Immature natural killer cell (primary cell): ENCODE measurements at regions not wholly inside any gene's neighbourhood (a gene's known extent, or its start where the extent isn't known, plus 50 kb on each side); places are given as distances from the start of the nearest gene placed in this dataset.
"Not testable (repeated sequence)": the region's sequence is repeated elsewhere in the genome, so short reads cannot be mapped to it uniquely, and the experiment has no call there.

Experiments
- DNase-seq, 3 donors: peaks; one replicate each; pipeline ENCODE4 v3.0.0; 2022; ENCODE audit warnings: mixed read lengths in 1 of 3
- H3K27ac Mint-ChIP-seq, 6 donors: one replicate each; pipeline ENCODE4 v1.8.0; 2020; ENCODE audit warnings: mixed read lengths in 6 of 6, mild to moderate bottlenecking in 5 of 6, inconsistent platforms in 4 of 6, moderate library complexity in 3 of 6
- H3K27me3 Mint-ChIP-seq, 3 donors: one replicate each; pipeline ENCODE4 v1.8.0; 2020 to 2021; ENCODE audit warnings: low read depth in 3 of 3, mild to moderate bottlenecking in 3 of 3, mixed read lengths in 3 of 3, moderate library complexity in 3 of 3, inconsistent platforms in 1 of 3
- H3K36me3 Mint-ChIP-seq, 3 donors: one replicate each; pipeline ENCODE4 v1.8.0; 2020; ENCODE audit warnings: mixed read lengths in 3 of 3, inconsistent platforms in 2 of 3, mild to moderate bottlenecking in 2 of 3
- H3K4me1 Mint-ChIP-seq, 2 donors: one replicate each; pipeline ENCODE4 v1.8.0; 2020; ENCODE audit warnings: inconsistent platforms in 2 of 2, mild to moderate bottlenecking in 2 of 2, mixed read lengths in 2 of 2, moderate library complexity in 1 of 2
- H3K4me3 Mint-ChIP-seq, 5 donors: one replicate each; pipeline ENCODE4 v1.8.0; 2020; ENCODE audit warnings: mild to moderate bottlenecking in 5 of 5, mixed read lengths in 5 of 5, inconsistent platforms in 3 of 5, moderate library complexity in 3 of 5
- H3K9me3 Mint-ChIP-seq, 6 donors: one replicate each; pipeline ENCODE4 v1.8.0; 2020; ENCODE audit warnings: mild to moderate bottlenecking in 6 of 6, mixed read lengths in 6 of 6, inconsistent platforms in 4 of 6, moderate library complexity in 3 of 6

GRCh38 chr2:78718024-78718423 lies 307.5 kb upstream of the REG3G start:
- Mint-ChIP-seq H3K9me3 (peaks cover 5 to 42% (median 20%) of the 10 kb centered on the region in 6 donors), H3K27ac (no peak overlapping the region), H3K27me3 (peaks cover 0 to 3% (median 0%) of the 10 kb centered on the region in 3 donors), H3K4me1 (no peaks in the 10 kb centered on the region), H3K36me3 (peaks cover 0 to 4% (median 0%) of the 10 kb centered on the region in 3 donors), H3K4me3 (no peak overlapping the region)
- no peak for DNase-seq

GRCh38 chr2:78718473-78718872 lies 307.0 kb upstream of the REG3G start:
- H3K4me1 Mint-ChIP-seq, result no peaks in the 10 kb centered on the region
- no peak overlapping the region for H3K27ac Mint-ChIP-seq
- no peak for DNase-seq
- H3K4me3 Mint-ChIP-seq, result no peak overlapping the region
- H3K27me3 Mint-ChIP-seq, result peaks cover 0 to 3% (median 0%) of the 10 kb centered on the region in 3 donors
- peaks cover 3 to 39% (median 18%) of the 10 kb centered on the region in 6 donors for H3K9me3 Mint-ChIP-seq
- H3K36me3 Mint-ChIP-seq, result peaks cover 0 to 4% (median 0%) of the 10 kb centered on the region in 3 donors

GRCh38 chr2:78721355-78722033 lies 304.0 kb upstream of the REG3G start:
- Mint-ChIP-seq H3K27ac (no peak overlapping the region), H3K27me3 (peaks cover 0 to 3% (median 0%) of the 10 kb centered on the region in 3 donors), H3K4me1 (no peaks in the 10 kb centered on the region), H3K36me3 (peaks cover 0 to 4% (median 0%) of the 10 kb centered on the region in 3 donors), H3K4me3 (no peak overlapping the region), H3K9me3 (peaks cover 10 to 38% (median 26%) of the 10 kb centered on the region in 6 donors)
- DNase-seq, result no peak

GRCh38 chr2:78734221-78734620 lies 291.3 kb upstream of the REG3G start:
- Mint-ChIP-seq H3K36me3 (peaks cover 0 to 4% (median 0%) of the 10 kb centered on the region in 3 donors), H3K4me3 (no peak overlapping the region), H3K27ac (no peak overlapping the region), H3K9me3 (peaks cover 11 to 45% (median 19%) of the 10 kb centered on the region in 6 donors), H3K4me1 (no peaks in the 10 kb centered on the region), H3K27me3 (no peaks in the 10 kb centered on the region)
- no peak for DNase-seq

- Mint-ChIP-seq H3K9me3 (peaks cover 14 to 59% (median 20%) of the 10 kb centered on the region in 6 donors), H3K27ac (no peak overlapping the region), H3K27me3 (no peaks in the 10 kb centered on the region), H3K4me1 (no peaks in the 10 kb centered on the region), H3K4me3 (no peak overlapping the region), H3K36me3 (peaks cover 0 to 4% (median 0%) of the 10 kb centered on the region in 3 donors)
- no peak for DNase-seq
These were observed 286.2 kb upstream of the REG3G start for GRCh38 chr2:78739282-78739681.

- no peak for DNase-seq
- Mint-ChIP-seq H3K27ac (no peak overlapping the region), H3K36me3 (no peaks in the 10 kb centered on the region), H3K4me1 (no peaks in the 10 kb centered on the region), H3K9me3 (peaks cover 3 to 23% (median 11%) of the 10 kb centered on the region in 6 donors), H3K27me3 (no peaks in the 10 kb centered on the region), H3K4me3 (no peak overlapping the region)
These were observed 275.9 kb upstream of the REG3G start for GRCh38 chr2:78749638-78750037.

- no peaks in the 10 kb centered on the region for H3K27me3 Mint-ChIP-seq
- H3K36me3 Mint-ChIP-seq, result no peaks in the 10 kb centered on the region
- DNase-seq, result no peak
- H3K27ac Mint-ChIP-seq, result no peak overlapping the region
- no peaks in the 10 kb centered on the region for H3K4me1 Mint-ChIP-seq
- H3K9me3 Mint-ChIP-seq, result peaks cover 3 to 26% (median 10%) of the 10 kb centered on the region in 6 donors
- no peak overlapping the region for H3K4me3 Mint-ChIP-seq
These were observed 275.3 kb upstream of the REG3G start for GRCh38 chr2:78750219-78750618.

- Mint-ChIP-seq H3K36me3 (peaks cover 0 to 4% (median 0%) of the 10 kb centered on the region in 3 donors), H3K27me3 (no peaks in the 10 kb centered on the region), H3K4me3 (no peak overlapping the region), H3K27ac (no peak overlapping the region), H3K9me3 (peaks cover 15 to 51% (median 25%) of the 10 kb centered on the region in 6 donors), H3K4me1 (no peaks in the 10 kb centered on the region)
- DNase-seq, result no peak
These were observed 270.6 kb upstream of the REG3G start for GRCh38 chr2:78754930-78755329.

GRCh38 chr2:78757191-78757590 lies 268.3 kb upstream of the REG3G start:
- Mint-ChIP-seq H3K4me3 (no peak overlapping the region), H3K36me3 (peaks cover 3 to 26% (median 8%) of the 10 kb centered on the region in 3 donors), H3K4me1 (no peaks in the 10 kb centered on the region), H3K27me3 (no peaks in the 10 kb centered on the region), H3K9me3 (peaks cover 33 to 63% (median 42%) of the 10 kb centered on the region in 6 donors), H3K27ac (no peak overlapping the region)
- no peak for DNase-seq

GRCh38 chr2:78757640-78758039 lies 267.9 kb upstream of the REG3G start:
- Mint-ChIP-seq H3K27ac (no peak overlapping the region), H3K9me3 (peaks cover 35 to 68% (median 46%) of the 10 kb centered on the region in 6 donors), H3K27me3 (no peaks in the 10 kb centered on the region), H3K4me3 (no peak overlapping the region), H3K4me1 (no peaks in the 10 kb centered on the region), H3K36me3 (peaks cover 3 to 29% (median 8%) of the 10 kb centered on the region in 3 donors)
- no peak for DNase-seq

- not testable (repeated sequence) for H3K27me3 Mint-ChIP-seq, H3K4me1 Mint-ChIP-seq, DNase-seq, H3K4me3 Mint-ChIP-seq, H3K27ac Mint-ChIP-seq
- peaks cover 7 to 36% (median 8%) of the 10 kb centered on the region in 3 donors for H3K36me3 Mint-ChIP-seq
- peaks cover 42 to 78% (median 55%) of the 10 kb centered on the region in 6 donors for H3K9me3 Mint-ChIP-seq
These were observed 266.7 kb upstream of the REG3G start for GRCh38 chr2:78758765-78759164.

GRCh38 chr2:78766459-78766858 lies 259.0 kb upstream of the REG3G start:
- peaks cover 0 to 20% (median 7%) of the 10 kb centered on the region in 3 donors for H3K36me3 Mint-ChIP-seq
- H3K4me3 Mint-ChIP-seq, result no peak overlapping the region
- peaks cover 18 to 61% (median 40%) of the 10 kb centered on the region in 6 donors for H3K9me3 Mint-ChIP-seq
- no peak for DNase-seq
- H3K4me1 Mint-ChIP-seq, result no peaks in the 10 kb centered on the region
- H3K27me3 Mint-ChIP-seq, result peaks cover 0 to 5% (median 0%) of the 10 kb centered on the region in 3 donors
- no peak overlapping the region for H3K27ac Mint-ChIP-seq

GRCh38 chr2:78768016-78768415 lies 257.5 kb upstream of the REG3G start:
- H3K9me3 Mint-ChIP-seq, result peaks cover 6 to 49% (median 27%) of the 10 kb centered on the region in 6 donors
- peaks cover 0 to 6% (median 0%) of the 10 kb centered on the region in 3 donors for H3K27me3 Mint-ChIP-seq
- no peak for DNase-seq
- H3K4me3 Mint-ChIP-seq, result no peak overlapping the region
- H3K36me3 Mint-ChIP-seq, result peaks cover 0 to 12% (median 1%) of the 10 kb centered on the region in 3 donors
- H3K4me1 Mint-ChIP-seq, result no peaks in the 10 kb centered on the region
- no peak overlapping the region for H3K27ac Mint-ChIP-seq

GRCh38 chr2:78775291-78775690 lies 250.2 kb upstream of the REG3G start:
- Mint-ChIP-seq H3K4me3 (no peak overlapping the region), H3K27ac (no peak overlapping the region), H3K4me1 (no peaks in the 10 kb centered on the region), H3K36me3 (peaks cover 0 to 5% (median 4%) of the 10 kb centered on the region in 3 donors), H3K9me3 (peaks cover 17 to 57% (median 38%) of the 10 kb centered on the region in 6 donors), H3K27me3 (peaks cover 0 to 4% (median 0%) of the 10 kb centered on the region in 3 donors)
- DNase-seq, result no peak
